ENCODE measurements at regions not wholly inside any gene's neighbourhood (a gene's known extent, or its start where the extent isn't known, plus 50 kb on each side); places are given as distances from the start of the nearest gene placed in this dataset.

- Histone ChIP-seq H3K27me3 (ENCODE audit: control insufficient read depth, insufficient read depth, low read length, poor library complexity, severe bottlenecking) (no peaks in the 10 kb centered on the region), H3K36me3 (ENCODE audit: control insufficient read depth, insufficient read depth, low read length) (no peaks in the 10 kb centered on the region), H3K9ac (ENCODE audit: extremely low read depth, low read length, poor library complexity, severe bottlenecking) (no peak overlapping the region), H3K27ac (ENCODE audit: low read depth, low read length) (no peak overlapping the region), H3K4me3 (ENCODE audit: low read length) (no peak overlapping the region), H3K4me1 (ENCODE audit: control insufficient read depth, insufficient read depth, low read length) (no peaks in the 10 kb centered on the region), H3K9me3 (ENCODE audit: control insufficient read depth, low read length) (peaks cover 32% of the 10 kb centered on the region)
- Mint-ChIP-seq H3K27ac (no peak overlapping the region), H3K4me3 (no peak overlapping the region), H3K27me3 (ENCODE audit: insufficient read depth) (no peaks in the 10 kb centered on the region), H3K9me3 (peaks cover 39% of the 10 kb centered on the region), H3K36me3 (ENCODE audit: low read depth) (peaks cover 13% of the 10 kb centered on the region), H3K4me1 (peaks cover 7% of the 10 kb centered on the region)
- DNase-seq, result no peak
- WGBS, 2 experiments (ENCODE audit: insufficient coverage in 1 of 2, insufficient read length in 1 of 2), result 92 to 100% methylated on average over 1 to 2 of the region's 2 CpGs
- TF ChIP-seq CTCF (conservative IDR thresholded peaks at IDR 0.05), result no peak
These were observed 85.4 kb upstream of the MAP4K3 start for GRCh38 chr2:39522518-39522877.

- DNase-seq, result no peak
- no peaks in the 10 kb centered on the region for H3K27me3 Mint-ChIP-seq (ENCODE audit: insufficient read depth)
- Histone ChIP-seq H3K4me1 (ENCODE audit: control insufficient read depth, insufficient read depth, low read length) (no peaks in the 10 kb centered on the region), H3K4me3 (ENCODE audit: low read length) (no peak overlapping the region), H3K9ac (ENCODE audit: extremely low read depth, low read length, poor library complexity, severe bottlenecking) (no peak overlapping the region), H3K27ac (ENCODE audit: low read depth, low read length) (no peak overlapping the region), H3K9me3 (ENCODE audit: control insufficient read depth, low read length) (peaks cover 32% of the 10 kb centered on the region), H3K36me3 (ENCODE audit: control insufficient read depth, insufficient read depth, low read length) (no peaks in the 10 kb centered on the region), H3K27me3 (ENCODE audit: control insufficient read depth, insufficient read depth, low read length, poor library complexity, severe bottlenecking) (no peaks in the 10 kb centered on the region)
- no peaks in the 10 kb centered on the region for H3K4me1 Mint-ChIP-seq
- H3K9me3 Mint-ChIP-seq, result peaks cover 39% of the 10 kb centered on the region
- 82% methylated on average over 2 of the region's 2 CpGs; no CpG with 5 or more reads in 1 of the 2 experiments for WGBS, 2 experiments (ENCODE audit: insufficient coverage in 1 of 2, insufficient read length in 1 of 2)
- H3K36me3 Mint-ChIP-seq (ENCODE audit: low read depth), result peaks cover 13% of the 10 kb centered on the region
- TF ChIP-seq CTCF (conservative IDR thresholded peaks at IDR 0.05), result no peak
- no peak overlapping the region for H3K4me3 Mint-ChIP-seq
- H3K27ac Mint-ChIP-seq, result no peak overlapping the region
These were observed 86.4 kb upstream of the MAP4K3 start for GRCh38 chr2:39523308-39524044.

DNA sequence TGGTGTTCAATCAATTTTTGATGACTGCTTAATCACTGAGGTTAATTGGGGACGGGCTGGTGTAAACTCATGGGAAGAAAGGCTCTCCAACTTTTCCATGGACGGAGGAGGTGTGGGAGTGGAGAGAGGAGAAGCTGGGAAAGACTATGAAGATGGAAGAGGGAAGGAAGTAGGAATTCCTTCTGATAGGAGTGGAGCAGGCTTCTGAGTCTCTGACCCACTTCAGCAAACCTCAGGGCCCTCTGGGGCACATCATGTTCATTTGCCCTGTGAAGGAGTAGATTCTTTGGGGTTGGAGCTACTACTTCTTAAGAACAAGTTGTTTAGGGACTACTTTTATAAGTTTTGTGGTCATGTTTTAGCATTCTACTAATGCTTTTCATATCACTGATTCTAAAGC lies 87.0 kb upstream of the MAP4K3 start:
- Histone ChIP-seq H3K9me3 (ENCODE audit: control insufficient read depth, low read length) (peaks cover 32% of the 10 kb centered on the region), H3K27me3 (ENCODE audit: control insufficient read depth, insufficient read depth, low read length, poor library complexity, severe bottlenecking) (no peaks in the 10 kb centered on the region), H3K36me3 (ENCODE audit: control insufficient read depth, insufficient read depth, low read length) (no peaks in the 10 kb centered on the region), H3K4me3 (ENCODE audit: low read length) (no peak overlapping the region), H3K9ac (ENCODE audit: extremely low read depth, low read length, poor library complexity, severe bottlenecking) (no peak overlapping the region), H3K4me1 (ENCODE audit: control insufficient read depth, insufficient read depth, low read length) (no peaks in the 10 kb centered on the region), H3K27ac (ENCODE audit: low read depth, low read length) (no peak overlapping the region)
- Mint-ChIP-seq H3K36me3 (ENCODE audit: low read depth) (peaks cover 13% of the 10 kb centered on the region), H3K9me3 (peaks cover 39% of the 10 kb centered on the region), H3K27ac (no peak overlapping the region), H3K4me1 (no peaks in the 10 kb centered on the region), H3K27me3 (ENCODE audit: insufficient read depth) (no peaks in the 10 kb centered on the region), H3K4me3 (no peak overlapping the region)
- WGBS, 2 experiments (ENCODE audit: insufficient coverage in 1 of 2, insufficient read length in 1 of 2), result 67 to 88% methylated on average over 1 to 2 of the region's 2 CpGs
- no peak for DNase-seq
- no peak for TF ChIP-seq CTCF (conservative IDR thresholded peaks at IDR 0.05)

All from endodermal cell (in vitro differentiated cells).